Kasumi-1 (cell line): ENCODE measurements at regions not wholly inside any gene's neighbourhood (a gene's known extent, or its start where the extent isn't known, plus 50 kb on each side); places are given as distances from the start of the nearest gene placed in this dataset.

Source experiments
- DNase-seq, 2 experiments: peaks; one replicate each; lab custom pipeline; 2025; lab: John Stamatoyannopoulos, UW

- no peak for DNase-seq
Observed at GRCh38 chr3:154762486-154762885, 317.6 kb upstream of the MME start.

DNA sequence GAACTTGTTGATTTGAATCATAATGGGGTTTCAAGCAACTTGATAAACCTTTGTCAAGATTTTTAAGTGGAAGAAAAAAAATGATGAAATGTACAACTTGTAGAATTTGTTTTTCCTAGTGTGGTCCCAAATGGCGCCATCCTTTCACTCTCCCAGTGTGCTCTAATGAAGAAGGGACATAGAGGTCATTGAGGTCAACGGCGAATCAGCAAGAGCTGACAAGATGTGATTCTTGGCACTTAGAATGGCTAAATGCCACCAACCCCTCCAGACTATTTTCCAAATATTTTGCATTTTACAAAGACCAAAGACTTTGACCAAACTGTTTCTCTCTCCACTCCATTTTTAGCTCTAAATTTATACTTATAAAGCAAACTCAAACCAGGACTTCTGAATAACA, 320.2 kb upstream of the MME start:
- DNase-seq = no peak

DNA sequence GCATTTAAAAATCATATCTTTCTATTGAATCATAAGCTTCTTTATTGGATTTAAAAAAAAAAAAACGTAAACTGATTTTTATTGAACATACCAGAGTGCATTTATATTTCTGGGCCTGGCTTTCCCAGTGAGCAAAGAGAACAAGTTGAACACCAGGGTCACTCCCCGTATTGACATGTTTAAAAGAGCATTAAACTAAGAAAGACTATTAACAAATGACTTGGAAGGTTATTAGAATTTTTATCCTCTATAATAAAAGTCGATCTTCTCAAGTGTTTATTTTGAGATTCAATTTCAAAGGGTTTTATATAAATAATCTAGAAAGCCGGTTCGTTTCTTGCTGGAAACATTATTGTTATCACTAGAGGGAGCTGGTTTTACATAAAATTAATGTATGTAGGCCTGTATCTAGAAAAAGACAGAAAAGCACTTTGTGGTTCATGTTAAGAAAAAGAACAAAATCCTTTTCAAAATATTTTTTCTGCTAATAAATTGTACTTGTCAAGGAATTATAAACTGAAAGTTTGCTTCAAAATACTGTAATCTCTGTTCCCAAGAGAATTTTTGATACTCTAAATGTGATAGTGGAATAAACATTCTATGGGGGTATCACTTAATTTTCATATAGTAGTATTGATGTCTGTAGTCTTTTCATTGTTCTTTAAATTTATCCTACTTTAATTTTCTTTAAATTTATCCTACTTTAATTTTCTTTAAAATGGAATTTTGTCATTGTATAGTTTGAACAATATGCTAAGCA, 321.8 kb upstream of the MME start:
- peak; percentile 67 to 84 for DNase-seq

DNA sequence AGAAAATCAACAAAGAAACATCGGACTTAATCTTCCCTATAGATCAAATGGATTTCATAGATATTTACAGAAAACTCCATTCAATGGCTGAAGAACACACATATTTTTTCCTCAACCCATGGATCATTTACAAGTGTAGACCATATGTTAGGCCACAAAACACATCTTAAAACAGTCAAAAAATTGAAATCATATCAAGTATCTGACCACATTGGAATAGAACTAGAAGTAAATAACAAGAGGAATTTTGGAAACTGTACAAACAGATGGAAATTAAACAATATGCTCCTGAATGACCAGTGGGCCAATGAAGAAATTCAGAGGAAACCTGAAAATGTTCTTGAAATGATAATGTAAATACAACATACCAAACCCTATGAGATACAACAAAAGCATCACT, 323.1 kb upstream of the GPR149 start:
- DNase-seq = no peak

- no peak for DNase-seq
Observed at GRCh38 chr3:154749514-154749913, 319.5 kb upstream of the GPR149 start.

DNA sequence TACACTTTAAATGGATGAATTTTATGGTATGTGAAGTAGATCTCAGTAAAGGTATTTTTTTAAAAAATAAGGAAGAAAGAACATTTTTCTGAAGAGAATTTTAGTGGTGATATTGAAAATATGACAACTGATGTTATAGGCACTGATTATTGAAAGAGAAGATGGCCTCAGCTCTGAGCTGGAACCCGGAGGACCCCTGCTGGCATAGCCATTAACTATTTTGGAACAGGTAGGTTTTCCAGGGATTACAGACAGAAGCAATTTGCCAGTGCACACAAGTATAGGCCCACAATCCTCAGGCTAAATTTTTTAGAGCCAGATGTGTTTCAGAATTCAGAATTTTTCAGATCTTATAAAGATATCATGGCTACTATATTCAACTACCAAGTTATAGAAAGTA, 315.9 kb upstream of the GPR149 start:
- no peak for DNase-seq

DNA sequence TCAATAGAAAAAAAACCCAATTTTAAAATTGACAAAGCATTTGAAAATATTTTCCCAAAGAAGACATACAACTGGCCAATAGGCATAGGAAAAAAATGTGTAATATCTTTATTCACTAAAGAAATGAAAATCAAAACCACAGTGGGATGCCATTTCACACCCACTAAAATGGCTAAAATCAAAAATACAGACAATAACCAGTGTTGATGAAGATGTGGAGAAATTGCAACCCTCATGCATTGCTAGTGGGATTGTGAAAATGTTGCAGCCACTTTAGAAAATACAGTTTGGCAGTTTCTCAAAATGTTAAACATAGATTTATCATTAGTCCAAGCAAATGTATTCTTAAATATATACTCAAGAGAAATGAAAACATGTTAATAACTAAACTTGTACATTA, 315.1 kb upstream of the GPR149 start:
- no peak for DNase-seq

- no peak for DNase-seq
Observed at GRCh38 chr3:154743418-154743817, 313.4 kb upstream of the GPR149 start.

DNA sequence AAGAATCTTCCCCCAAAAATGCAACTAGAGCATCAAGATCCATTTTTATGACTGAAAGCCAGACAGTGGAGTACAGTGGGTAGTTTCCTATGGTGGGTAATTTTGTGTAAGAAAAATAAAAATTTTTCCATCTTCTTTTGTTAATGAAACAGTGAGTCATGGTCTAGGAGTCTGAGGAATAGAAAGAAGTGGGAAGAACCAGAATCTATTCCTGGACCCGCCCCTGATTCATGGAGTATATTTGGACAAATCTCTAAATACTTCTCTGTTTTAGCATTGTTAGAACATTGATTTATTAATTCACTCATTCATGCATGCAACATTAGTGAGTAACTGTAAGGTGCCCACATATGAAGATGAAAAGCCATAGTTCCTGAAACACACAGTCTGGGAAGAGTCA, 304.5 kb upstream of the GPR149 start:
- no peak for DNase-seq

- no peak for DNase-seq
Observed at GRCh38 chr3:154730186-154730585, 300.2 kb upstream of the GPR149 start.

DNA sequence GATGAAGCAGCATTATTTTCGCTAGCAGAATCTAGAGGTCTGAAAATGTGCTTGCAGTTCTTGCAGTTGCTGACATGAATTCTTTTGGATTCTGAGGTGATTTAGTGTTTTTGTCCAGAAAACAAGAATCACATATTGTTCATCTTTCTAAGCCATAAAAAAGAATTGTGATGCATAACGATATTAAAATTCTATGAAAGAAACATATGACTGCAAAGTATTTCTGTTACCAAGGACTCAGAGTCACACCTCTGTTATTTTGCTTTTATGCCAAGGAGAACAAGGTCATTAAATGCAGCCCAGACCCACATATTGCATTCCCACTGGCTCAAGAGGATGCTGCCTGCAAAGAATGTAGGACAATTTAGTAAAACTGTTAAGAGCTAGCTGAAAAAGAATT, 299.8 kb upstream of the GPR149 start:
- no peak for DNase-seq

GRCh38 chr3:154728285-154728684, 298.3 kb upstream of the GPR149 start:
- no peak for DNase-seq

DNA sequence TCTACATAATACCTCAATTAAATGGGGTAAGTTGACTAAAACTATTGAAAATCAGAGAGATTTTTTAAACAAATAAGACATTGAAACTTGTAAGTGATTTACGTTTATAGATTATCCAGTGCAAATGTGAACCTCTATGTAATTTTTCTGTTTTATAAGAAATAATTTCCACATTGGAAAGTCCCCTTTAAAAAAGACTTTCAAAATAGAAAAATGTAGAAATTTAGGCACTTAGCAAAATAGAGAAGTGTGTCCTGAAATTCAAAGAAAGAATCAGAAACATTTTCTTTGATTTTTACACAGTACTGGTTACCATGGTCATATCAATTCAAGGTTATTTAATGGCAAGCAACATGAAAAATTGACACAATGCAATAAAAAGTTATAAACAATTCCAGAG, 290.9 kb upstream of the GPR149 start:
- no peak for DNase-seq

GRCh38 chr3:154718053-154718452, 288.1 kb upstream of the GPR149 start:
- DNase-seq = peak; percentile 84 to 90

GRCh38 chr3:154716170-154716569, 286.2 kb upstream of the GPR149 start:
- no peak for DNase-seq

DNA sequence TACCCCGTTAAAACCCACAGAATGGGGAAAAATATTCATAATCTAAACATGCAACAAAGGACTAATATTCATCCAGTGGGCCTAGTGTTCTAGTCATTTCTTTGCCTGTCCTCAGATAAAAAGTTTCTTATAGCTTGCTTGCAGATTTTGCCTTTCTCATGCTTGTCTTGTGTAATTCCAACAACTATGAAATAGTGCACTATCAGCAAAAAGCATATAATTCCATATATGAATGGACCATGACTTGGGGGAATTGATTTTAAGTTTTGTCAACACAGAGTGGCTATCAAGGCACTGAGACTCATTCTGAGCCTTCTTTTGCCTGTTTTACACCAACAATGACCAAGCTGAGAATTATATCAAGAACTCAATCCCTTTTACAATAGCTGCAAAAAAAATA, 278.6 kb upstream of the GPR149 start:
- no peak for DNase-seq

- DNase-seq = no peak
Observed at GRCh38 chr3:154701055-154701454, 271.1 kb upstream of the GPR149 start.

- no peak for DNase-seq
Observed at GRCh38 chr3:154690413-154690812, 260.4 kb upstream of the GPR149 start.

- no peak for DNase-seq
Observed at GRCh38 chr3:154684440-154684839, 254.4 kb upstream of the GPR149 start.

GRCh38 chr3:154684021-154684420, 254.0 kb upstream of the GPR149 start:
- no peak for DNase-seq

- DNase-seq = no peak
Observed at GRCh38 chr3:154678041-154678654, 248.2 kb upstream of the GPR149 start.

DNA sequence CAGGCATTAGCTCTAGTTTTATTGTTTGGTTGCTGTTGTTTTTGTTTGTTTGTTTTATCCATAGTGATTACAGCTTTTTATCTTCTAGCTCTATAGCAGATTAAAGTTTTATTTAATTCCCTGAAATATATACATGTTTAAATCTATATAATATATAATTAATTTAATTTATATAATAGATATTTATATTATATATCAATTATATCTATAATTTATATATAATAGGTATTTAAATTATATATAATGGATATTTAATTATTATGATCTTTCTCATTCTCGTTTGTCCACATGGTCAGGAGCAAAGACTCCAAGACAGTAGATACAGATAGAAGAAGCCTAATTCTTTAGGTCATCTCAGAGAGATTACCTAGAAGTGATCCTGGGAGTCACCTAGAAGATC, 238.8 kb upstream of the GPR149 start:
- DNase-seq = no peak

DNA sequence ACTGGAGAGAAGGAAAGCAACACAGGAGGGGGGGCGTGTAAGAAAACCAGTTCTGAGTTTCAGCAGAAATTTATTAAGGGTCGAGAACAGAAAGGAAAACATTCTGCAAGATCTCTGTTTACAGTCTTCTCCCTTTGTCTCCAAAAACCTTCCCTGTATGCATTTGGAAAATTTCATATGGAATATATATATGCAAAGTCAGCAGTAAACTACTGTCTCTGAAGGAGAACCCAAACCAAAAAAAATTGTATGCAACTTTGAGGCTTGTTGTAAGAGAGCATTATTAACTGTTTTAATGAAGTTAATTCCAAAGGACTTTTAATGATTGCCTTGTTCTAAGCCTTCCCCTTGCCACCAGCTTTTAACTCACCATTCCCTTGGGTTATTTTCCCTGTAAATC, 238.2 kb upstream of the GPR149 start:
- no peak for DNase-seq

DNA sequence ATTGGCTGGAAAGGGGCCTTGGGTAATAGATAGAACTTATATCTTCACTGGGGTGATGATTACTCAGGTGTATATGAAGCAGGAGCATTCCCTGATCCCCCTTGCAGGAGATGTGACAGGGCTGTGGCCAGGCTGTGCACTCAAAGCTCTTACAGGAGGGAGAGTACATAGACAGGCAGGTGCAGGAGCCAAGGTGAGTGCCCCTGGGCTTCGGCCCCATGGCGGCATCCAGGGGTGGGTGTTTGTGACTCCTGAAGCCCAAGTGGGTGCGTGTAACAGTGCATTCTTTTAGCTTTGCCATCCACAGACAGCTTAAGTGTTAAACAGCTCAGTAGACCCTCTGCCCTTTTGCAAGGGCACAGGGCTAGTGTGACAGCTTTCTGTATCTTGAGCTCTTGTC, 236.6 kb upstream of the GPR149 start:
- no peak for DNase-seq
